OCI-LY3 (cell line): ENCODE measurements at regions not wholly inside any gene's neighbourhood (a gene's known extent, or its start where the extent isn't known, plus 50 kb on each side); places are given as distances from the start of the nearest gene placed in this dataset.

Source experiments
- H2AFZ ChIP-seq: fragments of 200-600, 300-600 bp; shearing (Covaris generic); 2 replicates; pipeline ENCODE4 v1.6.0; 2014; ENCODE audit warnings: antibody characterized with exemption, low read depth, low read length
- H3K27ac ChIP-seq: fragments of 200-600, 300-600 bp; sonication (generic); 2 replicates; pipeline ENCODE4 v1.5.1; 2014; ENCODE audit warnings: mild to moderate bottlenecking, low read length, moderate library complexity, mixed read lengths
- H3K27me3 ChIP-seq: fragments of 200-600, 300-600 bp; sonication (generic); 2 replicates; pipeline ENCODE4 v1.6.1; 2014; ENCODE audit warnings: low read depth, low read length, mixed read lengths
- H3K36me3 ChIP-seq: fragments of 200-600, 300-600 bp; sonication (generic); replicated peaks from 2 replicates; pipeline ENCODE3; 2014; ENCODE audit warnings: low read depth, low read length, mixed read lengths
- H3K4me1 ChIP-seq: fragments of 300-600, 200-600 bp; sonication (generic); 2 replicates; pipeline ENCODE4 v1.6.1; 2014; ENCODE audit warnings: low read length, mixed read lengths
- H3K4me2 ChIP-seq: fragments of 200-600, 300-600 bp; sonication (generic); 2 replicates; pipeline ENCODE4 v1.6.1; 2014; ENCODE audit warnings: low read length, mixed read lengths
- H3K4me3 ChIP-seq: fragments of 300-600, 200-600 bp; sonication (generic); 2 replicates; pipeline ENCODE4 v1.5.1; 2014; ENCODE audit warnings: antibody characterized with exemption, mild to moderate bottlenecking, low read length, moderate library complexity
- H3K79me2 ChIP-seq: fragments of 300-600, 200-600 bp; shearing (Covaris generic); 2 replicates; pipeline ENCODE4 v1.6.1; 2014; ENCODE audit warnings: mild to moderate bottlenecking, low read length, mixed read lengths
- H3K9ac ChIP-seq: fragments of 300-600, 200-600 bp; shearing (Covaris generic); 2 replicates; pipeline ENCODE4 v1.6.0; 2014; ENCODE audit warnings: mild to moderate bottlenecking, low read length, moderate library complexity
- H3K9me3 ChIP-seq: fragments of 200-600, 300-600 bp; shearing (Covaris generic); 2 replicates; pipeline ENCODE4 v1.6.1; 2014; ENCODE audit warnings: low read length, mixed read lengths; ENCODE audit not compliant: insufficient read depth
- H4K20me1 ChIP-seq: fragments of 200-600, 300-600 bp; sonication (generic); 2 replicates; pipeline ENCODE4 v1.6.1; 2016; ENCODE audit warnings: low read length, mixed read lengths; ENCODE audit not compliant: insufficient read depth
- EZH2phosphoT487 ChIP-seq: fragments of 200-600 bp; shearing (Covaris generic); IDR thresholded peaks from 2 replicates; pipeline ENCODE4 v1.6.1; 2018; ENCODE audit warnings: antibody characterized with exemption, mixed run types, low read depth
- TF ChIP-seq, protein P1 (sequence below): fragments of 200-600, 300-600 bp; sonication (generic); IDR thresholded peaks from 2 replicates; pipeline ENCODE4 v1.5.1; 2014; ENCODE audit warnings: antibody characterized with exemption, low read length, low read depth

DNA sequence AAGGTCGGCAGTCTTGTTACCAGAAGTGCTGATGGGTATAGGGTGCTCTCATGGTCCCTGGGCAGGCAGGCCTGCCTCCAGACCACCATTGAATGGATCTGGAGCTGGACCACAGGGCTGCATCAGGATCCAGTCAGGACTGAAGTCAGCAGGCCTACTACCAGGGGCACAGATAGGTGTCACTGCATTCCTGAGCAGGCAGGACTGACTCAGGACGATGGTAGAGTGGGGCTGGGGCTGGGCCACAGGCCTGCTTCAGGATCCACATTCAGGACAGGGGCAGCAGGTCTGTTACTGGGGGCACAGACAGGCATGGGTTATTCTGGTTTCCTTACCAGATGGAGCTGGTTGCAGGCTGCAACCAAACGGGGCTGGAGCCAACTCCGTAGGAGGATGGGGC lies 51.4 kb upstream of the MAP3K4 start:
- TF ChIP-seq, protein P1, sequence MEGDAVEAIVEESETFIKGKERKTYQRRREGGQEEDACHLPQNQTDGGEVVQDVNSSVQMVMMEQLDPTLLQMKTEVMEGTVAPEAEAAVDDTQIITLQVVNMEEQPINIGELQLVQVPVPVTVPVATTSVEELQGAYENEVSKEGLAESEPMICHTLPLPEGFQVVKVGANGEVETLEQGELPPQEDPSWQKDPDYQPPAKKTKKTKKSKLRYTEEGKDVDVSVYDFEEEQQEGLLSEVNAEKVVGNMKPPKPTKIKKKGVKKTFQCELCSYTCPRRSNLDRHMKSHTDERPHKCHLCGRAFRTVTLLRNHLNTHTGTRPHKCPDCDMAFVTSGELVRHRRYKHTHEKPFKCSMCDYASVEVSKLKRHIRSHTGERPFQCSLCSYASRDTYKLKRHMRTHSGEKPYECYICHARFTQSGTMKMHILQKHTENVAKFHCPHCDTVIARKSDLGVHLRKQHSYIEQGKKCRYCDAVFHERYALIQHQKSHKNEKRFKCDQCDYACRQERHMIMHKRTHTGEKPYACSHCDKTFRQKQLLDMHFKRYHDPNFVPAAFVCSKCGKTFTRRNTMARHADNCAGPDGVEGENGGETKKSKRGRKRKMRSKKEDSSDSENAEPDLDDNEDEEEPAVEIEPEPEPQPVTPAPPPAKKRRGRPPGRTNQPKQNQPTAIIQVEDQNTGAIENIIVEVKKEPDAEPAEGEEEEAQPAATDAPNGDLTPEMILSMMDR, result no peak
- no peak for TF ChIP-seq EZH2phosphoT487
- Histone ChIP-seq H3K27me3 (no peaks in the 10 kb centered on the region), H3K4me3 (no peak overlapping the region), H3K9me3 (no peaks in the 10 kb centered on the region), H3K79me2 (no peaks in the 10 kb centered on the region), H2AFZ (no peak overlapping the region), H4K20me1 (no peaks in the 10 kb centered on the region), H3K9ac (no peak overlapping the region), H3K27ac (no peak overlapping the region), H3K36me3 (no peaks in the 10 kb centered on the region), H3K4me1 (no peaks in the 10 kb centered on the region), H3K4me2 (no peak overlapping the region)
